Activated CD4-positive, alpha-beta T cell treated with anti-CD3 and anti-CD28 coated beads for 48 hours (primary cell): ENCODE measurements at regions not wholly inside any gene's neighbourhood (a gene's known extent, or its start where the extent isn't known, plus 50 kb on each side); places are given as distances from the start of the nearest gene placed in this dataset.

Experiments used
- DNase-seq: peaks from one replicate; pipeline ENCODE4 v3.0.0-alpha.2; 2020

DNA sequence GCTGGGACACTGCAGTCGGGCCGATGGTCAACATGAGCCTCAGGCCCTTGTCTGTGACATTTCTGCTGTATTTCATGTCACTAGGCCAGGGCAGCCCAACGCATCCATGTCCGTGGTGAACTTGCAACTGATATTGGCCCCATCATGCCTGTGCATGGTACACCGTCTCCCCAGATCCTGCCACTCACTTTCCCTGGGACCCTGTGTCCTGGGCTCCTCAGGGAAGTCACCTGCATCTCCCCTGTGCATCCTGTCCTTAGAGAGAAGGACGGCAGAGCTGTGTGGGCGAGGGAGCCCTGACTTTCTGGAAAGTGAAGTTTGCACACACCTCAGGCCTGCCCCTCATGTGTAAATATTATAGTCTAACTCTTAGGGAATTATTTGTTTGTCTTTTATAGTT, 123.3 kb downstream of the ACKR3 start:
- no peak for DNase-seq

DNA sequence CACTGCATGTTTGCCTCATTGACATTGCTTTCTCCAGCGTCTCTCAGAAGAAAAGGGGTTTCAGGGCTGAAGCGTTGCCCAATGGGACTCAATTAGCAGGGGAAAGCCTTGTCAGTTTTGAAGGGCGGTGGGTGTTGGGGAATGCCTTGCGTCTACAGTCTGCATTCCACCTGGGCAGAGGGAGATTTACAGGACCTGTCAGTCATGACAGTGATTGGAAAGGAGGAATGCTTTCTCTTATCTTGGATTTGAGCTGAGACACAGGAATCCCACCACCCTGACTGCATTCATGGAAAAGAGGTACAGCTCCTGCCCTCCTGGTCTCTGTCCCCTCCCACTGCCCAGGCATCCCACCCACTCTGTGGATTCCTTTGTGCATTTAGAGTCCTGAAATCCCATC, 123.9 kb downstream of the ACKR3 start:
- no peak for DNase-seq

DNA sequence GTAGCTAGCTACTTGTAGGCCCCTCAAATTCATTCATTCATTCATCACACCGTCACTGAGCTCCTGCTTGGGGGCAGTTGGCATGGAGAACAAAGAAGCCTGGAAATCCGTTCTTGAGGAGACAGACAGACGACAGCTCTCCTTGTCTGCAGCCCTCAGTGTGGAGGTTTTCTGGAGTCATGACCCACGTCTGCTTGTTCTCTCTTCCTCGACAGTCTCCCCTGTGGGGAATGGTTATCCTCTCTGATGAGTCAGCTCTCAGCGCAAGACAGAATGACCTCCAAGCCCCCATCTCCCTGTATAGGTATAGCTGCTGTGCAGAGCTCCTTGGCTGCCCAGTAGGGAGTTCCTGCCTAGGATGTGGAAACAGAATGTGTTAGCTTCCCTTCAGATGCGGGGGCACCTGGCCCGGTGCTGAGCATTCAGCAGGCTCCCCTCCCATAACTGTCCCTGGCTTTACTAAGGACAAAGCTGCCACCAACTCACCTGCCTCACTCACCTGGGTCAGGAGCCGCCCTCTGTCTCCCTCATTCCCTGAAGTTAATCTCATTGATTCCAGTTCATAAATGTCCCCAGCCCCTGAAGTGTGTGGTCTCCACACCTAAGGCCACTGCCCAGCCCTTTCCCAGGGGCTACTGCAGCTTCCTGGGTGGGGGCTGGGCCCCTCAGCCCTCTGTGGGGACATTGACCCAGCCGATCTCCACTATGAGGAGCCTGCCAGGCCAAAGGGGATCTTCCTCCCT, 124.7 kb downstream of the ACKR3 start:
- no peak for DNase-seq

DNA sequence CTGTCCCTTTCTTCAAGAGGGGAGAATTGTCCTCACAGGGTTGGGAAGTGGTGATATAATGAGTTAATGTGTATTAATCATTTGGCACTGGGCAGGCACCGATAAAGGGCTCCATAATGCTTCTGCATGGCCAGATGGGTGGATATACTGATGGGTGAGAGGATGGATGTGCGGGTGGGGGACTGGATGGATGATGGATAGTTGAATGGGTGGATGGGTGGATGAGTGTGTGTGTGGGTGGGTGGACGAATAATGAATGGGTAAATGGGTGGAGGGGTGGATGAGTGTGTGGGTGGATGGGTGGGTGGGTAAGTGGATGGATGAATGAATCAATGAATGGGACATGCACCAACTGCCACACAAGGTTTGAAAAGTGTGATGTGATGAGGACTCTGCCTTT, 127.2 kb downstream of the ACKR3 start:
- no peak for DNase-seq

DNA sequence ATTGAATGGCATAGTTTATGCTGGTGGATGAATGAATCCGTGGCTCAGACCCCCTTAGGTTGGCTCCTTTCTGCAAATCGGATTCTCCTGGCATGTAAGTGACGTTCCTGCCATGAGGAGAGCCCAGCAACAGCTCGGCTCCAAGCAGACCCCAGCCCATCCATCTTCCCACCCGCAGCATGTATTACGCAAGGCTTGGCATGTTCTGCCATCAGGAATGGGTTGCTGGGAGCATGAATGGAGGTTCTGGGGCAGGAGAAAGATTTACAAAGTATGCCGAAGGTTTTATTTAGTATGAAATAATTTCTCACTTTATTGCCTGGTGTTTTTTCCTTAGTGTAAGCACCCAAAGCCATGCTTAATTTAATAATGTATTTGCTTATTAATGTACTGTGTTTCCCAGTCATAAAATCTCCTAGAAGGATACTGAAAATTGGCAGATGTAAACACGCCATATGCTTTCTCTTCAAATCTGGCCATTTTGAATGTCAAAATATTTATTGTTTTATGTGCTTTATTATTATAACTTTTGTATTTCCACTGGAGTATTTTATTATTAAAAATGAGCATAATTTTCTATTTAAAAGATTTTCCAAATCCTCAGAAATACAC, 128.5 kb downstream of the ACKR3 start:
- no peak for DNase-seq

DNA sequence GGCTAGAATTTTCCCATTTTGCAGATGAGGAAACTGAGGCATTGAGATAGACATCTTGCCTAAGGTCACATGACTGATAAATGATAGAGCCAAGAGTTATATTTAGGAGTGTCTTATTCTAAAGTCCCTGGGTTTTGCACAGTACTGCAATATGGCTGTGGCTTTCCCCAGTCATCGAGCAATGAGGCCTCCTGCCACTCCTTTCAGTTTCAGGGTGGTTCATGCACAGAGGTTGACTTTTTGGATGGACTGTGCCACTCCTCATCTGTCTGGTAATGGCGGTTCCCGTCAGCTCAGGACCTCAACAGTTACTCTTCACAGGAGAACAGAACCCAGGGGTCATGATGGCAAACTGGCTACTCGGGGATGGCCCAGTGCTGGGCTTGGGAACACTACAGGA, 131.1 kb downstream of the ACKR3 start:
- DNase-seq = no peak

DNA sequence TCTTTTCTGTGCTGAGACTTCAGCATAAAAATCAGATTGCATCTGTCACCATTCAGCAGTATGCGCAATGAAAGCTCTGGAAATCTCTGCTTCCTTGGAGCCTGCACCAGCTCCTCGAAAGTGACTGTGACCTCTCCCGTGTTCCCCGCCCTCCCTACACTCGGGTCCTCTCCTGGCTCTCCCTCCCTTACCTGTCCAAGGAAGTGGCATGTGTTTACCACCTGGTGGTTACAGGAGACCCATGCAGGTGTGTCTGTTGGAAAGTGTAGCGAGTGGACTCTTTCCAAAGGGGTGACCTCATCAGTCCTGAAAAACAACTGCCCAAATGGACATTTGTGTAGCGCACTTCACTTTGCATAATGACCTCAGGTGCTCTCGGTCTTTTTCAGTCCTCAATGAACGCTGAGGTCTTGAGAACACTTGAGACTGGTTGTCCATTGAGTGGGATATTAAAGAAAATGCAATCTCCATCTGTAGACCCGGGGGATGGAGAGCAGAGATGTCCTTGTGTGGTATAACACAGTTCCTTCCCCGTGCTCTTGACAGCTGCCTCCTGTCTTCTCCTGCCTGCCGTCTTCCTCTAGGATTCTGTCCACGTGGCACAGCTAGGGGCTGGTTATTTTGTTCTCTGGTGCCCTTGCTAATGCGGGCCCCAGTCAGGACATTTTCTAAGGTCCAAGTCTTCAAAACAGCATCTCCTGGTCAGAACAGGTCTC, 133.2 kb downstream of the ACKR3 start:
- no peak for DNase-seq

DNA sequence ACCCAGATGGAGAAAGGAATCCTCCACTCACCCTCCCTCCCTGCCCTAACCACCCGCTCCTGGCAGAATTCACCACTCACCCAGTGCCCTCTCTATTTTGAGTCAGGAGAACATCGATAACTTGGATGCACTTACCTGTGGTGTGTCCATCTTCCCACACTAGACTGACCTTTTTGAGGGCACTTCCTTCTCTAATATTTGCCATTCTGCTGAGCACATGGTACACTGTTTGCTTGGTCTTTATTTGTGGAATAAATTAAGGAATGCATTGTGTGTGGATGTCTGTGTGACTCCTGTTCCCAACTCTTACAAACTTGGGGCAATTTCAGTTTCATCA, 133.7 kb downstream of the ACKR3 start:
- DNase-seq = no peak

DNA sequence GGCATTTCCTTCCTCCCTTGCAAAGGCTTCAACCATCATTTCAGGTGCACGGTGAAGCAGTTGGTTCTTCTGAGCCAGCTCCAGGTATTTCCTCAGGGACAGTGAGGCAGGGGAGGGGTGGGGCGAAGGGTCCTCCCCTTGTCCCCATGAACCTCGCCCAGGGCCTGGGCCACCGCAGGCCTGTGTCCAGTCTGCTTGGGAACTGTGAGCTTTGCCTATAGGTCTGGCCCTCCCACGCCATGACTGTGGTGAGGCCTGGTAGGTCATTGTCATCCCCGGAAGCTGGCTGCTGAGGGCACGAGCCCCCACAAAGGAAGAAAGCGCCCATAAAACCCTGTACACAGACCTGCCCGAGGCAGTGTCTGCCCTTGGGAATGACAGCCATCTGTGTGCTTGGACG, 134.3 kb downstream of the ACKR3 start:
- DNase-seq = no peak

DNA sequence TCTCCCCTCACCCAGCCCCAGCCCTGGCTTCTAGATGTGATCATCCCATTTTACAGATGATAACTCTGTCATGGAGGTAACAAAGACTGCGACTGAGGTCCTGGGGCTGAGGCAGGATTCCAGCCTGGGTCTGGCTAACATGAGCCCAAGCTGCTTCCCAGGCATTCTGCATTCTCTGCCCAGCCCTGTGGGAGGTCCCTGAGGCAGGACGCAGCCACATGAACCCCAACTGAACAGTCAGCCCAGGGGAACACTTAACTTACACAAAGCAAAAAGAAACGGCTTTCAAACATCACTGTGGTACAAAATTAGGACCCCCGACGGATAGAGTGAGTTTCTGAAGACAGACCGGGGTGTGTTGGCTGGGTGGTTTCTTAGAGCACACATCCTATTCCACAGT, 135.3 kb downstream of the ACKR3 start:
- no peak for DNase-seq

DNA sequence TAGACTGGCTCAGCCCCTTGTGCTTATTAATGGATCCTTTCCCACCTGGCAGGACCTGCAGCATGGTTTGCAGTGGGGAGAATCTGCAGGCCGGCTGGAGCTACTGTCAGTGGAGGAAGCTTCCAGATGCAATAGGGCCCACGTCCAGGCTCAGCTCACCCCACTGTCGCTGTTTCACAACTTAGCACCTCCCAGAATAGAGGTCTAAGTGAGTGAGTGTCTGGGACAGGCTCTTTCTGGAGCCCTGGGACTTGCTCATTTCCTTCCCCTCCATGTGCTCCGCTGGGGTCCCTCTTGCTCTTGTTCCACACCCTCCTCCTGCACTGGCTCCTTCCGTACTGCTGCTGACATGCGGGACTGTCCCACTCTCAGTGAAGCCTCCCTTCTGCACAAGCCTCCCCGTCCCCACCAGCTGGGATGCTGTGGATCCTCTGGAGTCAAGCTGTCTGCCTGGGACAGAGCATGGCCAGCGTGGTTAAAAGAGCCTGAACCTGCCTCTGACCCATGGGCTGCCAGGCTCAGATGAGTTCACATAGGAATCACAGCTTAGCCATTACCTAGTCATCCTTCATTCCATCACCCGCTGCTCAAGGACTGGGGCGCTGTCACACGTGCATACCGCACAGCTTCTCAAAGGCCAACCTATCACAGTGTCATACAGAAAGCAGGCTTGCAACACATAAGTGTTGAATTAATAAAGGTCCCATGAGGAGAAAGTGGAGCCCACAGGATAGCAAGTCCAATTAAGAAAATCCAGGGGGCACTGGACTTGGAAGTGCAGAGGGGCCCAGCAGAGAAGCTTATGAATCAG, 135.9 kb downstream of the ACKR3 start:
- no peak for DNase-seq

DNA sequence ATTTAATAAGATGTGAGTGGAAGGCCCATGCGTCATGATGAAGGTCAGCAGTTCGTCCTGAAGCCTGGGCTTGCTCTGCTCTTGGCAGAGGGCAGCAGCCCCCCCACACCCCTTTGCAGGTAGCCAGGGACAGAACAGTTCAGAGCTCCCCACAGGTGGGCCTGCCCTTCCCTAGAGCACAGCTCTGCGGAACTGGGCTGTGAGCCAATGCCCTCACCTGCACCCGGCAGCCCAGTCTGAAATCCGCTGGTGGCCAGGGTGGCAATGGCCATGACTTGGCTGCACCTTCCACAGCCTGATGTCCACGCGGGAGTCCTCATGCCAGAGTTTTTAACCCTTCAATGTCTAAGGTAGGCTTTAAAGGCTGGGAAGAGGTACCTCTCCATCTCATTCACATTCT, 136.7 kb downstream of the ACKR3 start:
- DNase-seq = no peak

DNA sequence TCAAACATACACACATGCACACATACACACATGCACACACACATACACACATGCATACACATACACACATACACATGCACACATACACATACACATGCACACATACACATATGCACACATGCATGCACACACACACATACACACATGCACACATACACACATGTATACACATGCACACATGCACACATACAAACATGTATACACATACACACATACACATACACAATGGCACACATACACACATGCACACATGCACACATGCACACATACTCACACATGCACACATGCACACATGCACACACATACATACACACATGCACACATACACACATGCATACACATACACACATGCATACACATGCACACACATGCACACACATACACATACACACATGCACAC, 137.2 kb downstream of the ACKR3 start:
- DNase-seq = no peak

DNA sequence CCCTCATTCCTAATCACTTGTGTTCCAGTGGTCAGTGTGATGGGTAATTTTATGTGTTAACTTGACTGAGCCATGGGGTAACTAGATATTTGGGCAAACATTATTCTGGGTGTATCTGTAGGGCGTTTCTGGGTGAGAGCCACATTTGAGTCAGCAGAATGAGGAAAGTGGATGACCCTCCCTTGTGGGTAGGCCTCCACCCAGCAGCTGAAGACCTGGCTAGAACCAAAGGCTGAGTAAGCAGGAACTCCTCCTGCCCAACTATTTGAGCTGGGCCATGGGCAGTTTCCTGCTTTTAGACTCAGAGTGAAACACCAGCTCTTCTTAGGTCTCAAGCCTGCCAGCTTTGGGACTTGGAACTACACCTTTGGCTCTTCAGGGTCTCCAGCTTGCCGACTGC, 141.8 kb downstream of the ACKR3 start:
- no peak for DNase-seq

DNA sequence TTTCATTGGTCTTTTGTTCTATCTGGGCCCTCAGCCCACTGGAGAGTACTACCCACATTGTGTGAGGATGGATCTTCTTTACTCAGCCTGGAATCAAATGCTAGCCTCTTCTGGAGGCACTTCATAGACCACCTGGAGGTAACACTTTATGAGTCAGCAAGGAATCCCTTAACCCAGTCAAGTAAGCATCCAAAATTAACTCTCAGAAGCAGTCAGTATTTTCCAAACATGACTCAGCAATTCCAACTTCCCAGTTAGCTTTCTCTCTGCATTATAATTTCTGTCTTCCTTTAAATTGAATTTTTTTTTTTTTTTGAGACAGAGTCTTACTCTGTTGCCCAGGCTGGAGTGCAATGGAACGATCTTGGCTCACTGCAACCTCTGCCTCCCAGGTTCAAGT, 142.7 kb downstream of the ACKR3 start:
- no peak for DNase-seq

DNA sequence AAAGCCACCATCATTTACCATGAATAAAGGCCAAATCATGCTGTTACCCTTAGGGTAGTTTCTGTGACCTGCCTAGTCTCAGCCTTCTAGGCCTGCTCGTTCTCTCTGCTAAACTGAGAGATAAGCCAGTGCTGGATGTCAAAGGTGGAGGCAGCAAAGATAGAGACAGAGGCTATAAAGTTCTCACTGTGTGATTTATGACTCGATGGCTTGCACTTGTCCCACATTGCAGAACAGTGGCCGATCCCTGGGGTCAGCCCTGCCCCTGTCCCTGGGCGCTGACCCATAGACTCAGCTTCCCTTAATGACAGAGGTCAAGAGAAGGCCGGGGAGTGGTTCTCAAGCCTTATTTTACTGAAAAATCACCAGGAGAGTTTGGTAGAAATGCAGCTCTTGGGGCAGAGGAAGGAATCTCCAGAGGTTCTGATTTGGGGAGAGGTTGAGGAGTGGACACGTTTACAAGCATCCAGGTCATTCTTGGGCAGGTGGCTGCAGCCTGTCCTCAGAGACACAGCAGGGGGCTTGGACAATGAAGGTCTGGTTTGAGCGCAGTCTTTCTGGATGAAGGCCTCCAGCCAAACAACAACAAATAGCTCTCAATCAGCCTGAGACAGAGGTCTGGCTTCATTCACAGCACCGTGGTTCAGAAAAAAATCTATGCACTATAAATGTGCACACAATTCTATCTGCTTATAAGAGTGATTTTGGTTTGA, 143.5 kb downstream of the ACKR3 start:
- DNase-seq = no peak

DNA sequence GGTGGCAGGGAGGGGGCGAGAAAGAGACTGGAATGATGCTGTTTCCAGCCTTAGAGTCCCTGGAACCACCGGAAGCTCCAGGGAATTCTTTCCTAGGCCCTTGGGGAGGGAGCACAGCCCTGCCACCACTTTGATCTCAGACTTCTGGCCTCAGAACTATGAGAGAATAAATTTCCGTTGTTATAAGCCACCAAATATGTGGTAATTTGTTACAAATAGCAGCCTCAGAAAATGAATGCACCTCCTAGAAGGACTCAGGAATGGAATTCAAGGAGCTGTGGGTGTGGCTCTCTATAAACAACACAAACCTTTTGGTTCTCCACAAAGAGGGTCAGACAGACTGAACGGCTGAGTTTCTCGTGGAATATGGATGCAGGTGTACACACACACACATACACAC, 144.5 kb downstream of the ACKR3 start:
- DNase-seq = no peak

DNA sequence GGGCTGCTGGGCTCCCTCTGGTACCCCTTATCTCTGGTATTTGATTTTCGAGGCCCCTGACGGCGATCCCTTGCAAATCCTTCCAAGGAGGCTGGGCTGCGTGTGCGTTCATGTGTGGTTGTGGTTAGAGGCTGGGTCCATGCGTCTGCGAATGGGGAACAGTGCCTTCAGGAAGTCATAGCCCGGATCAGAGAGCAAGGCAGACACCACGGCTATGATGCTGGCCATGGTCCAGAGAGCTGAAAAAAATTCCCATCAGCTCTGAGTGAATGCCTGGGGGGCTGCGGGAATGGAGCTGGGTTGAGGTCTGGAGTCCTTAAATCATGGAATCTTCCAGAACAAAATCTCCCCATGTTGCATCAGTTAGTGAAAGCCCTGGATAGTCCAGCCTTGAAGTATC, 145.5 kb downstream of the ACKR3 start:
- DNase-seq = no peak

DNA sequence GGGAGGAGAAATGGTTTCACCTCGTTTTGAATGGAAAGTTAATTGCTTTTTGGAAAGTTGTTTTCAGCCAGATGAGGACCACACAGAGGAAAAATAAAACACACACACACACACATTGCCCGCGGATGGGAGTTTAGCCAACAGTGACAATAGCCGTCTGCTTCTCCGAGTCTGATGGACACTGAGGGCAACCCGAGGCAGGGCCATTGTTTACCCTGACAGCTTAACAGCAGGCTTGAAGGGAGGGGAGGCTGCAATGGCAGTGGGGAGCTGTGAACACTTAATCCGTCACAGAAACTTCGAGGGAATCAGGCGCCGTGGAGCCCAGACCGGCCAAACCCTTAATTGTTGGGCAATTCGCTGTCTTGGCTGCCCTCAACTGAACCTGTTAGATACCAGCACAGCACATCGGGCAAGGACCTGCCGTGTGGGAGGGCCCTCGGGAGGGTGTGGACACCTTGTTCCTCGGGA, 145.9 kb downstream of the ACKR3 start:
- no peak for DNase-seq

DNA sequence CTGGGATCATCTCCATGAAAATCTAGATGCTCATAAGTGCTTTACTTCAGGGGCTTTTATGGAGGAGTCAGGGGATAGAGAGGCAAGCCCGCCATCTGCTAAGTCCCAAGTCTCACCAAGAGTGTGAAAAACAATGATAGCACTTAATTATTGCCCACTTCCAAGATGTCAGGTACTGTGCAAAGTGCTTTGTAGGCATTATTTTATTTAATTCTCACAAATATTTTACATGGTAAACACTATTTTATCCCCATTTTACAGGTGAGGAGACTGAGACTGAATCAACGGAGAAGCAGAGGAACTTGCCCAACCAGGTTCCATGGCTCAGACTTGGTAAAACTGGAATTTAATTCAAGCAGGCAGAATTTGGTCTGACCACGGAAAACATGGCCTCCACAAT, 147.5 kb downstream of the ACKR3 start:
- no peak for DNase-seq

DNA sequence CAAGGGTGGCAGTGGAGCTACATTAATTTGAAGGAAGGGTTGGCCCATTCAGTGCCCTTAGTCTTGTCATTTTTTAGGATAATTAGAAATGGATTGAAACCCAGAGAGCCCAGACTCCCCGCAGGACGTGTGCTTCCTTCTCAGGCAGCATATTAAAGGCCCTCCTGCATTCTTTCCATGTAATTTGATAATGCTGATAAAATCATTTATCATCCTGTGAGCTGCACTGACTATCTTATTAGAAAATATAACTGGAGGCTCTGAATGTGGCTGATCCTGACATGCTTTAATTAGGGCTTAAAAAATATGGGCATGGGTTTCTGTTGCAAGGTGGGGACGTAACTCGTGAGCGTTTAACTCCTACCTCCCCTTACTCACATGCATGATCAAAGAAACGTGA, 148.1 kb downstream of the ACKR3 start:
- no peak for DNase-seq

DNA sequence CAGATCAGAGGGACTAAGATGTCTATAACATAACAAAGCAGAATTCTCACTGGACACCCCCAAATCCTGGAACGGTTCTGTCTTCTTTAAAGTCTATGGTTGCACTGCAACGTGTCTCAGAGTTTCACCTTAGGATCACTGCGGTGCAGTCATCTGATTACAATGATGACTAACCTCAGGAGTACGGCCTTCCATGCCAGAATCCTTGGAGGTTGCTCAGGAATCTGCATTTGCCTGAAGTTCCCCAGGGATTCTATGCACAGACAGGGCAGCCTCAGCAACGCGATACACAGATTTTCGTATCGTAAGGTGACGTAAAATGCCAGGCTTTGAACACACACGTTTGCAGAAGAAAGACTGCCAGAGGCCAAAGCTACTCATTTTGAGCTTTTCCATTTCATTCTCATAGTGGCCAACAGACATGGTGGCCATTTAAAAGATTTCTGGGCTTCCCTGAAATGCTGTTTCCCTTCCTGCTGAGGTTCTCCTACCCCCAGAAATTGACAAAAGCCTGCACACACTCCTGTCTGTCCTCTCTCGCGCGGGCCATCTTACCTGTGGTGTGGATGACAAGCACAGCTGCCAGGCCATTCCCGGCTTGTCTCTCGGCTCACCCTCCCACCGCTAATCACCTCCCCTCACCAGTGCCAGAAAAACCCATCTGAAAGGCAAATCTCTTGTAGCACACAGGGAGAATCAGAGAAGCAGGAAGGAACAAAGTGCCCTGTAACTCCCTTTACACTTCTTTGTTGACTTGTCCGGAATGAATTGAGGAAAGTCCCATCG, 148.8 kb downstream of the ACKR3 start:
- no peak for DNase-seq
